GM18907 (cell line): ENCODE measurements at regions not wholly inside any gene's neighbourhood (a gene's known extent, or its start where the extent isn't known, plus 50 kb on each side); places are given as distances from the start of the nearest gene placed in this dataset.
"Not testable (repeated sequence)": the region's sequence is repeated elsewhere in the genome, so short reads cannot be mapped to it uniquely, and the experiment has no call there.

Experiments
- ATAC-seq: cut with Tn5 transposase; IDR thresholded peaks from one replicate; pipeline ENCODE4 v1.9.1; 2021; ENCODE audit warnings: mild to moderate bottlenecking, moderate library complexity; ENCODE audit not compliant: unreplicated experiment

- ATAC-seq = no peak
Observed at GRCh38 chr7:93830141-93830925, 60.2 kb downstream of the TFPI2 start.

GRCh38 chr7:93828260-93828659 is 62.3 kb downstream of the TFPI2 start:
- ATAC-seq = peak; percentile 58

- ATAC-seq = no peak
Observed at GRCh38 chr7:93823621-93824020, 66.9 kb downstream of the TFPI2 start.

GRCh38 chr7:93821463-93821862 is 69.1 kb downstream of the TFPI2 start:
- no peak for ATAC-seq

GRCh38 chr7:93819699-93820098 is 70.9 kb downstream of the TFPI2 start:
- no peak for ATAC-seq

- no peak for ATAC-seq
Observed at GRCh38 chr7:93817526-93817925, 73.0 kb downstream of the TFPI2 start.

GRCh38 chr7:93817004-93817403 is 73.5 kb downstream of the TFPI2 start:
- no peak for ATAC-seq

- ATAC-seq = no peak
Observed at GRCh38 chr7:93813514-93813913, 77.0 kb downstream of the TFPI2 start.

- ATAC-seq = no peak
Observed at GRCh38 chr7:93812061-93812460, 78.5 kb downstream of the TFPI2 start.

GRCh38 chr7:93811198-93811597 is 79.4 kb downstream of the TFPI2 start:
- ATAC-seq = no peak

- no peak for ATAC-seq
Observed at GRCh38 chr7:93810561-93810960, 80.0 kb downstream of the TFPI2 start.

- ATAC-seq = no peak
Observed at GRCh38 chr7:93804726-93805125, 85.8 kb downstream of the TFPI2 start.

- ATAC-seq = no peak
Observed at GRCh38 chr7:93799750-93800357, 90.7 kb downstream of the TFPI2 start.

GRCh38 chr7:93793084-93793697 is 97.4 kb downstream of the TFPI2 start:
- not testable (repeated sequence) for ATAC-seq

- ATAC-seq = no peak
Observed at GRCh38 chr7:93779115-93779514, 111.4 kb downstream of the TFPI2 start.

GRCh38 chr7:93778384-93778783 is 112.2 kb downstream of the TFPI2 start:
- no peak for ATAC-seq

- ATAC-seq = no peak
Observed at GRCh38 chr7:93773446-93773845, 117.1 kb downstream of the TFPI2 start.

- no peak for ATAC-seq
Observed at GRCh38 chr7:93765475-93765874, 125.1 kb downstream of the TFPI2 start.

GRCh38 chr7:93758631-93759030 is 131.9 kb downstream of the TFPI2 start:
- no peak for ATAC-seq

GRCh38 chr7:93757426-93757825 is 133.1 kb downstream of the TFPI2 start:
- ATAC-seq = no peak

GRCh38 chr7:93756890-93757289 is 133.7 kb downstream of the TFPI2 start:
- ATAC-seq = no peak

- ATAC-seq = no peak
Observed at GRCh38 chr7:93751421-93751820, 139.1 kb downstream of the TFPI2 start.
